AG04449 (cell line): ENCODE measurements at regions not wholly inside any gene's neighbourhood (a gene's known extent, or its start where the extent isn't known, plus 50 kb on each side); places are given as distances from the start of the nearest gene placed in this dataset.
A peak's percentile ranks its signal among the peaks of the same experiment; 100 is the strongest.

Experiments used
- CTCF ChIA-PET: fragments of 350-600 bp; formaldehyde crosslinking; extraction: SDS; loops from one replicate; lab custom pipeline; 2021; ENCODE audit warnings: antibody characterized with exemption; lab: Yijun Ruan, JAX
- POLR2A ChIA-PET: fragments of 400-600, 350-600 bp; formaldehyde crosslinking; extraction: SDS; loops from one replicate; lab custom pipeline; 2020; ENCODE audit warnings: antibody characterized with exemption, inconsistent platforms; lab: Yijun Ruan, JAX
- DNase-seq: peaks from one replicate; pipeline ENCODE4 v3.0.0-alpha.2; 2010; ENCODE audit warnings: low read depth, low spot score
- H3K4me3 ChIP-seq: 2 replicates; pipeline ENCODE4 v1.5.1; 2011; ENCODE audit warnings: low read depth, mild to moderate bottlenecking, control low read depth, low read length
- TF ChIP-seq, protein P1 (sequence below): IDR thresholded peaks from one replicate; pipeline ENCODE4 v1.5.1; 2011; ENCODE audit warnings: mild to moderate bottlenecking, moderate library complexity, low read length, control low read depth, inconsistent platforms; ENCODE audit not compliant: insufficient read depth; ENCODE audit errors: missing control alignments

GRCh38 chr5:89710006-89710405 is 699.5 kb downstream of the CETN3 start:
- no peak overlapping the region for H3K4me3 ChIP-seq
- TF ChIP-seq, protein P1, sequence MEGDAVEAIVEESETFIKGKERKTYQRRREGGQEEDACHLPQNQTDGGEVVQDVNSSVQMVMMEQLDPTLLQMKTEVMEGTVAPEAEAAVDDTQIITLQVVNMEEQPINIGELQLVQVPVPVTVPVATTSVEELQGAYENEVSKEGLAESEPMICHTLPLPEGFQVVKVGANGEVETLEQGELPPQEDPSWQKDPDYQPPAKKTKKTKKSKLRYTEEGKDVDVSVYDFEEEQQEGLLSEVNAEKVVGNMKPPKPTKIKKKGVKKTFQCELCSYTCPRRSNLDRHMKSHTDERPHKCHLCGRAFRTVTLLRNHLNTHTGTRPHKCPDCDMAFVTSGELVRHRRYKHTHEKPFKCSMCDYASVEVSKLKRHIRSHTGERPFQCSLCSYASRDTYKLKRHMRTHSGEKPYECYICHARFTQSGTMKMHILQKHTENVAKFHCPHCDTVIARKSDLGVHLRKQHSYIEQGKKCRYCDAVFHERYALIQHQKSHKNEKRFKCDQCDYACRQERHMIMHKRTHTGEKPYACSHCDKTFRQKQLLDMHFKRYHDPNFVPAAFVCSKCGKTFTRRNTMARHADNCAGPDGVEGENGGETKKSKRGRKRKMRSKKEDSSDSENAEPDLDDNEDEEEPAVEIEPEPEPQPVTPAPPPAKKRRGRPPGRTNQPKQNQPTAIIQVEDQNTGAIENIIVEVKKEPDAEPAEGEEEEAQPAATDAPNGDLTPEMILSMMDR = no peak
- ChIA-PET CTCF (no interaction called here), POLR2A (no interaction called here)
- no peak for DNase-seq

- CTCF ChIA-PET = no interaction called here
- TF ChIP-seq, protein P1 = no peak
- no peak overlapping the region for H3K4me3 ChIP-seq
- DNase-seq = no peak
- POLR2A ChIA-PET = no interaction called here
Observed at GRCh38 chr5:89707891-89708290, 701.7 kb downstream of the CETN3 start.

DNA sequence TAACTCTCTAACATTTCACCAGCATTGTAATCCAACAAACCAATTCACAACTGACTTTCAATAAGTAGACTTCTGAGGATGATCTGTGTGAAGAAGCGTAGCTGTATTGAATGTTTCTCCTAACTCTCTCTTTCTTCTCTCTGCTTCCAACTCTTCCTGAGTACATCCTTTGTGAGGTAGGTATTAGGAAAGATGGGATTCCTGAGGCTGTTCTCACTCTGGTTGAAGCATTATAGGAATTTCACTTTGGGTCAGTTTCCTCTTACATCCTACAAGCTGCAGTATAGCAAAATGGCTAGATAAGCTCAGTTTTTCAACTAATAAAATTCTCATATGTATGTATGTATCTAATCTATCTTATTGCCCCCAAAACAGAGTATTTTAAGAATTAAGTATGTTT is 702.8 kb downstream of the CETN3 start:
- no peak overlapping the region for H3K4me3 ChIP-seq
- peak; percentile 21 for DNase-seq
- CTCF ChIA-PET = no interaction called here
- TF ChIP-seq, protein P1 = no peak
- POLR2A ChIA-PET = no interaction called here

DNA sequence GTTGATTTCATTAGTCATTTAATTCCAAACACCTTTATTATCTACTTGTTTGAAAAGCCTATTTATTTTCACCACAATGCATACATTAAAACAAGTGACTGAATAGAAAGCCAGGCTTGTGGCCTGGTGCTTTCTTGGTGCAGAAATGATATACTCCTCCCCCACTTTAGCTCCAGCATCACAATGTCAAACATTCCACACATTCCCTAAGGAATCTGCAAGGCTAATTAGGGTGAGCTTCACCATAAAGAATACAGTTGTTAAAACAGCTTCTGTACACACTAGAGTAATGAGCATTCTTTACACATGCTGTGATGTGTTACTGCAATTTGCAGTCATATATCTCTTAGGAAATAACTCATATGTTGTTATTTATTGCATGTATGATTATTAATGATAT is 705.7 kb downstream of the CETN3 start:
- no peak overlapping the region for H3K4me3 ChIP-seq
- peak; percentile 45 for DNase-seq
- ChIA-PET CTCF (interaction anchor here (0.9 to 1.2 kb wide), 4 partner anchors 9 to 976 kb away, joined by 3 to 6 read pairs (median 4); no protein-coding TSS in a partner anchor), POLR2A (no interaction called here)
- TF ChIP-seq, protein P1 = no peak

DNA sequence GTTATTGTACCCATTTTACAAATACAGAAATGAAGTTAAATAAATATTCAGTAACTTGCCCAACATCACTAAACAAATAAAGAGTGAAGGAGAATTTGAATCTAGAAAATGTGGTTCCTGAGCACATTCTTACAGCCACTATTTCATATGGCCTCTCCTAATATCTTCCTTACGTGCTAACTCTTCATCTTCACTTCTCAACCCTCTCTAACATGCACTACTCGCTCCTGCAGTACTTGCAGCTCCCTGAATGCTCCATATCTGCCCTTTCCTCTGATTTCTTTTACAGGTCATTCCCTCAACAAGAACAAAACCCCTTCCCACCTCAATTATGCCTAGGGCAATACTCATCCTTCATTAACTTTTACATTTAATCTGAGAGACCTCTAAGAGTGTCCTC is 711.5 kb downstream of the CETN3 start:
- DNase-seq = no peak
- H3K4me3 ChIP-seq = no peak overlapping the region
- TF ChIP-seq, protein P1 = no peak
- POLR2A ChIA-PET = no interaction called here
- CTCF ChIA-PET = no interaction called here

DNA sequence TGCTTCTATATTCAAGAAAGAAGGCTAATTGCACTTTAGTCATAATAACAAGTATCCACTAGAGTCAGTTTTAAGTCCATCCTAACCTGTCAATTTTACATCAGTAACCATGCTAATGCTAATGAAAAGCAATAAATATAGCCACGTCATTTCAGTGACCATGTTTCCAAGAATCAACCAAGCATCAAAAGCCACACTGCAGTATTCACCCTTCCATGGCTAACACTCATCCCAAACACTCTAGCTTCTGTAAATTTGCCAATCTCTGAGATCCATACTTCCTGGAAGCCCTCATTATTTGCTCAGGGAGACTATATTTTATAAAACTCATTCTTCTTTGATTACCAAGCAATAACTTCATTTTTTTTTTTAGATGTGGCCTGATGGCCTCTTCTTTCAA is 712.0 kb downstream of the CETN3 start:
- DNase-seq = no peak
- ChIA-PET CTCF (no interaction called here), POLR2A (no interaction called here)
- TF ChIP-seq, protein P1 = no peak
- no peak overlapping the region for H3K4me3 ChIP-seq
